ENCODE measurements at regions not wholly inside any gene's neighbourhood (a gene's known extent, or its start where the extent isn't known, plus 50 kb on each side); places are given as distances from the start of the nearest gene placed in this dataset.

DNA sequence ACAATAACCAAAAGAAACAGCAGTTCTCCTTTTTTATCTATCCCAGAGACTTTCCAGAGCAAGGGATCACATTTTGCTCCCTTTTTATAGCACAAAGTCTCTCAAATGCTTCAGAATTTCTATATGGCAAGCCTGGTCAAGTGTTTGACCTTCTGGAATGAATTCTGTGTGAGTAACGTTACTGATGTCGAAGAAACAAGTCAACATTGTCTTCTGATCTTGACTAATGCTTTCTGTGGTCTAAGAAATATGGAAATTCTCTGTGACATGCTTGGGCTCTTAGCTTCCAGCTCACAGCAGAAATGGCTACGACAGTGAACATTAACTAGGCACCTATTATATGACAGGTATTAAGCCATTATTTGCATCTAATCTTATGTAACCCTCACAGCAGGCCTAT is 411.7 kb downstream of the CADM1 start:
- ChIA-PET POLR2A (no interaction called here), CTCF (no interaction called here)
- TF ChIP-seq, protein P1, sequence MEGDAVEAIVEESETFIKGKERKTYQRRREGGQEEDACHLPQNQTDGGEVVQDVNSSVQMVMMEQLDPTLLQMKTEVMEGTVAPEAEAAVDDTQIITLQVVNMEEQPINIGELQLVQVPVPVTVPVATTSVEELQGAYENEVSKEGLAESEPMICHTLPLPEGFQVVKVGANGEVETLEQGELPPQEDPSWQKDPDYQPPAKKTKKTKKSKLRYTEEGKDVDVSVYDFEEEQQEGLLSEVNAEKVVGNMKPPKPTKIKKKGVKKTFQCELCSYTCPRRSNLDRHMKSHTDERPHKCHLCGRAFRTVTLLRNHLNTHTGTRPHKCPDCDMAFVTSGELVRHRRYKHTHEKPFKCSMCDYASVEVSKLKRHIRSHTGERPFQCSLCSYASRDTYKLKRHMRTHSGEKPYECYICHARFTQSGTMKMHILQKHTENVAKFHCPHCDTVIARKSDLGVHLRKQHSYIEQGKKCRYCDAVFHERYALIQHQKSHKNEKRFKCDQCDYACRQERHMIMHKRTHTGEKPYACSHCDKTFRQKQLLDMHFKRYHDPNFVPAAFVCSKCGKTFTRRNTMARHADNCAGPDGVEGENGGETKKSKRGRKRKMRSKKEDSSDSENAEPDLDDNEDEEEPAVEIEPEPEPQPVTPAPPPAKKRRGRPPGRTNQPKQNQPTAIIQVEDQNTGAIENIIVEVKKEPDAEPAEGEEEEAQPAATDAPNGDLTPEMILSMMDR (IDR thresholded peaks at IDR 0.05; ENCODE audit: insufficient read depth, low read depth, low read length), result no peak
- DNase-seq (ENCODE audit: low read depth), result no peak
- H3K4me3 ChIP-seq (ENCODE audit: low read depth, low read length), result no peak overlapping the region
- H3K27me3 ChIP-seq (ENCODE audit: control insufficient read depth, insufficient read depth, low read length), result no peaks in the 10 kb centered on the region
- H3K36me3 ChIP-seq (ENCODE audit: control insufficient read depth, insufficient read depth, low read length), result no peaks in the 10 kb centered on the region

DNA sequence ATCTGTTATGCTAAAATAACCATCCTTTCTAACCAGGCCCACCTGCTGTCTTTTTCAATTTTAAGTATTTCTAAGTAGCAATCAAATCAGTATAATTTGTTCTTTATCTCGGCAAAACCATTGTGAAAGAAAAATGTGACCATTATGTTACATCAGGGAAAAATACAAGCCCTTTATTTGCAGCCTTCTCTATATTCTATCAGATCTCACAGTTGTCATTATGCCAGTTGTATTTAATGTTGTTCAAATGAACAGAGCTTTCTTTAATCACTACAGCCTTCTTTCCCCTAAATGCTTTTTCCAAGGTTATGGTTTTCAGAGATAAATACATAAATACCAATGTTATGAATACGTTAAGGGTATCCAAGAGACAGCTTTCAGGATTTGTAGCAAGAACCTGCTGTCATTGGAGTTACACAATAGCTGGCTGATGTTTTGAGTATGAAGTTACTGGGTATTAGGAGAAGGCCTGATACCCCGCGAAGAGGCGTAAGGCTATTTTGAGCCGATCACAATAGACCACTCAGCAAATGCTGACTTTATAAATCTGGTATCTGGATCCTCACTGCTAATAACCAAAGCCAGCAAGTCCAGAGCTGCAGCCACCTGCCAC is 406.3 kb downstream of the CADM1 start:
- ChIA-PET POLR2A (no interaction called here), CTCF (no interaction called here)
- TF ChIP-seq, protein P1 (IDR thresholded peaks at IDR 0.05; ENCODE audit: insufficient read depth, low read depth, low read length), result no peak
- no peak for DNase-seq (ENCODE audit: low read depth)
- Histone ChIP-seq H3K4me3 (ENCODE audit: low read depth, low read length) (no peak overlapping the region), H3K36me3 (ENCODE audit: control insufficient read depth, insufficient read depth, low read length) (no peaks in the 10 kb centered on the region), H3K27me3 (ENCODE audit: control insufficient read depth, insufficient read depth, low read length) (no peaks in the 10 kb centered on the region)

DNA sequence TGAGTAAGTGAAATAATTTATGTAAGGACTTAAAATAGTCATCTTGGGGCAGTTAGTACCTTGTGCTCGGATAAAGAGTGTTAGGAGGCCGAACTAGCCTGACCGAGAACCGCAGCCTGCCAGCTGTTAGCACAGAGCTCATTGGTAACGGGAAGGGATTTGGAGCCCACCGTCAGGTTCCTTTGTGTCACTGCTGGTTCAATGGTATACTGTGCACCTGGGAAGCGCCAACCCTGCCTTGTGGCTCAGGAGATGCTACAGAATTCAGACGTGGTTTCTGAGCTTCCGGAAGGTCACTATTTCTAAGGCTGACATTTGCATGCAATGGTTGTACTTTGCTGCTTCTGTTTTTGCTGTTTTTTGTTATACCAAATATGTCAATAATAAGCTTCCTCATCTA is 403.5 kb downstream of the CADM1 start:
- H3K27me3 ChIP-seq (ENCODE audit: control insufficient read depth, insufficient read depth, low read length), result no peaks in the 10 kb centered on the region
- TF ChIP-seq, protein P1 (IDR thresholded peaks at IDR 0.05; ENCODE audit: insufficient read depth, low read depth, low read length), result no peak
- no peaks in the 10 kb centered on the region for H3K36me3 ChIP-seq (ENCODE audit: control insufficient read depth, insufficient read depth, low read length)
- ChIA-PET CTCF (no interaction called here), POLR2A (no interaction called here)
- H3K4me3 ChIP-seq (ENCODE audit: low read depth, low read length), result no peak overlapping the region
- no peak for DNase-seq (ENCODE audit: low read depth)

DNA sequence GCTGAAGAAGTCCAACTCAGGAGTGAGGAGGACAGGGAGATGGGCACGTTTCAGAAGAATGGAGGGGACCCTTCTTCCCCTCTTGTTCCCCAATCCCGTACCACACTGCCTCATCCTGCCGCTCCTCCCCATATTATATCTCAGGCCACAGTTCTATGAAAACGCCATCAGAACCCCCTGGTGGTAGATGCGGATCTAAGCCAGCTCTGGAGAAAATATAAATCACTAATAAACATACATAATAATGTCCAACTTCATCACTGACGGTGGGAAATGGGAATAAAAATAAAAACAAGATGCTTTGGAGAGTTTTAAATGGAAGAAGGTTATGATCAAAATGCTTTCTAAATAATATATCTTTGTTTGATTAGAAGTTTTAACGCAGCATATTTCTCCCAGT is 400.3 kb downstream of the CADM1 start:
- TF ChIP-seq, protein P1 (IDR thresholded peaks at IDR 0.05; ENCODE audit: insufficient read depth, low read depth, low read length), result no peak
- Histone ChIP-seq H3K36me3 (ENCODE audit: control insufficient read depth, insufficient read depth, low read length) (no peaks in the 10 kb centered on the region), H3K4me3 (ENCODE audit: low read depth, low read length) (no peak overlapping the region), H3K27me3 (ENCODE audit: control insufficient read depth, insufficient read depth, low read length) (no peaks in the 10 kb centered on the region)
- CTCF ChIA-PET, result interaction anchor here (1.6 kb wide), 1 partner anchor 11 kb away, joined by 4 read pairs; no protein-coding TSS in a partner anchor
- DNase-seq (ENCODE audit: low read depth), result no peak
- POLR2A ChIA-PET, result no interaction called here

DNA sequence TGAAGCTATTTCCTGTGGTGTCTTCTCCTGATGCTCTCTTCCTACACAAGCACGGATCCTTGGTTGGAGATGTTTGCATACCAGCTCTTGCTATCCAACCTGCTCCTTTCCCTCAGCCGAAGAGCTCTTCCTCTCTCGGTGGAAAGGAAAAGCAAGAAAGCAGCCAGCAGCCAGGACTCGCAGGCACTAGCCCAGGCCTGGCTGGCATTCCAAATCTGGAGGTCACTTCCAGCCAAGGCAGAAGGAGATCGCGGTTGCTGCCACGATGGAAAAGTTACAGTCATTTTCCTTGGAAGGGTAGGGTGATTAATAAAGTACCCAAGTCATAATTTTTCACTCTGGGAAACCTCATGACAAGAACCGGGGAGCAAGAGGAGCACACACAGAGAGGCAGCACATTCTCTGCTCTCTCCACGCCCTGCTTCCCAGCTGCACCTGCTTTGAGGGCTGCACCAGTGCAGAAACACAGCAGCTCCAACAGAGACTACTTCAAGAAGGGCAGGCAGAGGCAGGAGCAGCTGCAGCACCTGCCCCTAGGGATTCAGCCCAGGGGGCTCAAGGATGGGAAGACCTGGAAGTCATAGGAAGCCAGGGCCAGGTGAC is 399.3 kb downstream of the CADM1 start:
- DNase-seq (ENCODE audit: low read depth), result no peak
- TF ChIP-seq, protein P1 (IDR thresholded peaks at IDR 0.05; ENCODE audit: insufficient read depth, low read depth, low read length), result no peak
- Histone ChIP-seq H3K4me3 (ENCODE audit: low read depth, low read length) (no peak overlapping the region), H3K36me3 (ENCODE audit: control insufficient read depth, insufficient read depth, low read length) (no peaks in the 10 kb centered on the region), H3K27me3 (ENCODE audit: control insufficient read depth, insufficient read depth, low read length) (no peaks in the 10 kb centered on the region)
- ChIA-PET POLR2A (no interaction called here), CTCF (interaction anchor here (1.6 kb wide), 1 partner anchor 10 kb away, joined by 4 read pairs; no protein-coding TSS in a partner anchor)
